ENCODE measurements at regions not wholly inside any gene's neighbourhood (a gene's known extent, or its start where the extent isn't known, plus 50 kb on each side); places are given as distances from the start of the nearest gene placed in this dataset.

DNA sequence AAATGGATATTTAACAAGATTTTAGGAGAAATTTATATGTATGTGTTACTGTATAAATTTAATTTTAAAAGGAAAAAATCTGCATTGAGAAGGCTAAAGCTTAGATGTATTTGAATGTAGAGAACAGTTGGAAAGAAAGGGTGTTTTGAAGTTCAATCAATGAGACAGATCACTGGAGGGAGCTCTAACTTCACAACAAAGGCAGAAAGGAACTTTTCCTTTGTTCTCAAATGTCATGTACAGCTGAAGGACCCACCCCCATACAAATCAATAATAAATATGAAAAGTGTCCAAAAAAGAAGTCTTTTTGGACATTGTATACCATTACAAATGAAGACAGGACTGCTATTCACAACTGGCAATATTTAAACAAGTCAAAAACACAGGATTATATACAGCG, 403.4 kb downstream of the DNAJB9 start:
- H3K36me3 Mint-ChIP-seq (ENCODE audit: low read depth), result no peaks in the 10 kb centered on the region
- H3K27ac Mint-ChIP-seq, result no peak overlapping the region
- CTCF ChIA-PET, result no interaction called here
- no peaks in the 10 kb centered on the region for H3K9me3 Mint-ChIP-seq
- H3K4me1 Mint-ChIP-seq (ENCODE audit: low read depth), result no peaks in the 10 kb centered on the region
- H3K27me3 Mint-ChIP-seq, result no peaks in the 10 kb centered on the region
- no peak overlapping the region for H3K4me3 Mint-ChIP-seq
- TF ChIP-seq, protein P1, sequence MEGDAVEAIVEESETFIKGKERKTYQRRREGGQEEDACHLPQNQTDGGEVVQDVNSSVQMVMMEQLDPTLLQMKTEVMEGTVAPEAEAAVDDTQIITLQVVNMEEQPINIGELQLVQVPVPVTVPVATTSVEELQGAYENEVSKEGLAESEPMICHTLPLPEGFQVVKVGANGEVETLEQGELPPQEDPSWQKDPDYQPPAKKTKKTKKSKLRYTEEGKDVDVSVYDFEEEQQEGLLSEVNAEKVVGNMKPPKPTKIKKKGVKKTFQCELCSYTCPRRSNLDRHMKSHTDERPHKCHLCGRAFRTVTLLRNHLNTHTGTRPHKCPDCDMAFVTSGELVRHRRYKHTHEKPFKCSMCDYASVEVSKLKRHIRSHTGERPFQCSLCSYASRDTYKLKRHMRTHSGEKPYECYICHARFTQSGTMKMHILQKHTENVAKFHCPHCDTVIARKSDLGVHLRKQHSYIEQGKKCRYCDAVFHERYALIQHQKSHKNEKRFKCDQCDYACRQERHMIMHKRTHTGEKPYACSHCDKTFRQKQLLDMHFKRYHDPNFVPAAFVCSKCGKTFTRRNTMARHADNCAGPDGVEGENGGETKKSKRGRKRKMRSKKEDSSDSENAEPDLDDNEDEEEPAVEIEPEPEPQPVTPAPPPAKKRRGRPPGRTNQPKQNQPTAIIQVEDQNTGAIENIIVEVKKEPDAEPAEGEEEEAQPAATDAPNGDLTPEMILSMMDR (IDR thresholded peaks at IDR 0.05), result no peak
- POLR2A ChIA-PET, result no interaction called here
- ATAC-seq (no peak), DNase-seq (no peak)
- intact Hi-C loops (cut with micrococcal nuclease), result no loop called here

DNA sequence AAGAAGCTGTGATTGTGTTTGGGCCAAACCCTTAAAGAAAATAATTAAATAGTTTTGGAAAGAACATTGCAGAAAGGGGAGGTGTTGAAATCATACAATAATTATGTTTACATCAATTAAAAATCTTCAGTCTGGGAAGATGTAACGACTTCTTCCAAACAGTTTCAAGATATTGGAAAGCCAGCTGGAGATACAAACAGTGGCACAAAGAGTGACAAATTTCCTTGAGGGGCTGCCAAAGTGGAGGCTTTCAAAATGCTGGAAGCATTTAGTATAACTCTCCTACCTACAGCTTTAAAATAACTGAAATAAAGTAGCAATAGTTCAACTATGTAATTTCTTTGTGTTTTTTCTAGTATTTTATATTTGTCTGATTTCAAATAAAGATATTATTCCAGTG, 405.0 kb downstream of the DNAJB9 start:
- POLR2A ChIA-PET, result no interaction called here
- no peak for DNase-seq
- intact Hi-C loops (cut with micrococcal nuclease), result no loop called here
- no peaks in the 10 kb centered on the region for H3K27me3 Mint-ChIP-seq
- CTCF ChIA-PET, result no interaction called here
- no peaks in the 10 kb centered on the region for H3K36me3 Mint-ChIP-seq (ENCODE audit: low read depth)
- H3K4me3 Mint-ChIP-seq, result no peak overlapping the region
- peaks cover 2% of the 10 kb centered on the region for H3K9me3 Mint-ChIP-seq
- no peak for ATAC-seq
- TF ChIP-seq, protein P1 (IDR thresholded peaks at IDR 0.05), result no peak
- no peak overlapping the region for H3K27ac Mint-ChIP-seq
- no peaks in the 10 kb centered on the region for H3K4me1 Mint-ChIP-seq (ENCODE audit: low read depth)

DNA sequence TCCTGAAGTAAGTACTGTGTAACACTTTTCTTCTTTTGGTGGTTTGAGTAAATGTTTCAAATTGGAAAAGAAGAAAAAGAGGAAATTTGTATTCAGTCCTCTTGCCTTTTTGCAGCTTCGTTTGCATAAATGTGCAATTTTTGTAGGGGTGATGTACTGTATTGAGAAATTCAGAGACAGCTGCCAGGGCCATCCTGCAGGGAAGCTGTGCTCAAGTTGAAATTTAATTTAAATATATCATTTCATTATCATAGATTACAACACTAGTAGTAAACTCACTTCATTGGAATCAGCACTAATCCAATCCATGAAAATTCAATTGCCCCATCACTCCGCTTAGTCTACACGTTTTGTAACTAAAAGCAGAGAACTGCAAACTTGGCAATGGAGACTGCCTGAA, 415.4 kb downstream of the DNAJB9 start:
- DNase-seq (no peak), ATAC-seq (no peak)
- Mint-ChIP-seq H3K9me3 (peaks cover 4% of the 10 kb centered on the region), H3K36me3 (ENCODE audit: low read depth) (no peaks in the 10 kb centered on the region), H3K4me3 (no peak overlapping the region), H3K4me1 (ENCODE audit: low read depth) (no peaks in the 10 kb centered on the region), H3K27me3 (no peaks in the 10 kb centered on the region), H3K27ac (no peak overlapping the region)
- POLR2A ChIA-PET, result no interaction called here
- intact Hi-C loops (cut with micrococcal nuclease), result no loop called here
- CTCF ChIA-PET, result no interaction called here
- TF ChIP-seq, protein P1 (IDR thresholded peaks at IDR 0.05), result no peak

DNA sequence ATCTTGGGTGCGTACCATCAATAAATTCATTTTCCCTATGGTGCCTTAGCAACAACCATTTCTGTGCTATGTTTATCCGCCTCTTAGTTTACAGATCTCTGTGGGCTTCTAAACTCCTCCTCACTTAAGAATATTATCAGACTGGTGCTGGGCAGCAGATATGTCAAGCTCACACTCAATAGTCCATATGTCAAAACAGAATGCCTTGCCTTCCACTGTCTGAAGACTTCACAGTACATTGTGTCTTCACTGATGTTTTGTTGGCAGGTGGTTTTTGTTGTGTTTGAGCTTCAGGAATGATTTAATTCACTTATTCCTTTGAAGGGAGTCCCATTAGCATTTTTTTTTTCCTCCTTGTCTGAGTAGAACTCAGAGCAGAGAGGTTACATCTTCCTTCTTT, 419.6 kb downstream of the DNAJB9 start:
- ATAC-seq (no peak), DNase-seq (no peak)
- no peak overlapping the region for H3K27ac Mint-ChIP-seq
- TF ChIP-seq, protein P1 (IDR thresholded peaks at IDR 0.05), result no peak
- no peaks in the 10 kb centered on the region for H3K36me3 Mint-ChIP-seq (ENCODE audit: low read depth)
- H3K27me3 Mint-ChIP-seq, result no peaks in the 10 kb centered on the region
- intact Hi-C loops (cut with micrococcal nuclease), result no loop called here
- peaks cover 1% of the 10 kb centered on the region for H3K9me3 Mint-ChIP-seq
- ChIA-PET POLR2A (no interaction called here), CTCF (no interaction called here)
- no peak overlapping the region for H3K4me3 Mint-ChIP-seq
- no peaks in the 10 kb centered on the region for H3K4me1 Mint-ChIP-seq (ENCODE audit: low read depth)

DNA sequence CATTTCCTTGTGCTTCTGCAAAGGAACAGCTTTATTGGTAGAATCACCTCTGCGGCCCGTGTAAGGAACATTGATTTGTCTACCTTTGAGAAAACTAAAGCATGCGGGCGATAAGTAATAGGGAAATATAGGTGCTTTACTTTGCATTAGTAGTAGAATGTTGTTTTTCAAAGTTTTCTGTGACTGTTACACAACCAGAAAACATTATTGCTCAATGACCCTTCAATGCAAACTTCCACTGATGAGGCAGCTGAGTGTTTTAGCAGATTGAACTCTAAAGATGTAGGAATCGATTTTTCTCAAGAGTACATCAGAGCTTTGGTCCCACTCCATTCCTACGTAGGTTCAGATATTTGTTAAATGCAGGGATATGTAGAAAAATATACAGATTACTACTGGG, 427.8 kb downstream of the DNAJB9 start:
- ChIA-PET CTCF (no interaction called here), POLR2A (interaction anchor here (0.8 kb wide), 1 partner anchor 250 kb away, joined by 4 read pairs; no protein-coding TSS in a partner anchor)
- ATAC-seq (no peak), DNase-seq (no peak)
- Mint-ChIP-seq H3K36me3 (ENCODE audit: low read depth) (no peaks in the 10 kb centered on the region), H3K9me3 (peaks cover 6% of the 10 kb centered on the region), H3K4me1 (ENCODE audit: low read depth) (no peaks in the 10 kb centered on the region), H3K4me3 (no peak overlapping the region), H3K27me3 (no peaks in the 10 kb centered on the region), H3K27ac (no peak overlapping the region)
- intact Hi-C loops (cut with micrococcal nuclease), result no loop called here
- TF ChIP-seq, protein P1 (IDR thresholded peaks at IDR 0.05), result no peak

Measured in activated CD8-positive, alpha-beta T cell treated with anti-CD3 and anti-CD28 coated beads for 36 hours (primary cell).